HCT116 (cell line): ENCODE measurements at regions not wholly inside any gene's neighbourhood (a gene's known extent, or its start where the extent isn't known, plus 50 kb on each side); places are given as distances from the start of the nearest gene placed in this dataset.

Experiments used
- ATAC-seq: fragments of 200-7000 bp; cut with Tn5 transposase; 2 replicates; pipeline ENCODE4 v1.9.1; 2020; ENCODE audit warnings: mild to moderate bottlenecking, moderate library complexity
- BruUV-seq: library from RNA; stranded (reverse); fragments of 400-500 nt; replicated peaks from 2 replicates; lab custom pipeline; 2021; lab: Mats Ljungman, UMichigan
- CTCF ChIA-PET: fragments of 300-600 bp; sonication (Branson Sonifier 250); formaldehyde crosslinking; loops from one replicate; lab custom pipeline; 2021; ENCODE audit warnings: antibody characterized with exemption; lab: Charles Lee
- POLR2A ChIA-PET: fragments of 300-600, 350-600 bp; sonication (Branson Sonifier 250); formaldehyde crosslinking; loops from one replicate; lab custom pipeline; 2021; ENCODE audit warnings: antibody characterized with exemption; lab: Charles Lee
- RAD21 ChIA-PET, 2 experiments: fragments of 300-600 bp; sonication (Branson Sonifier 250); formaldehyde crosslinking; loops; one replicate each; lab custom pipeline; 2023; ENCODE audit warnings: low total read pairs in 2 of 2; ENCODE audit not compliant: uncharacterized antibody in 2 of 2, unreplicated experiment in 2 of 2, low non-redundant PET in 1 of 2; lab: Charles Lee
- DNase-seq: peaks from one replicate; pipeline ENCODE4 v3.0.0-alpha.2; 2010; ENCODE audit warnings: low read depth, low spot score
- H2AFZ ChIP-seq: fragments of 200-600 bp; shearing (Covaris generic), sonication (generic); 2 replicates; pipeline ENCODE4 v1.6.1; 2017; ENCODE audit warnings: low read depth, mixed run types, mixed read lengths, antibody characterized with exemption, low read length; ENCODE audit not compliant: poor library complexity, severe bottlenecking
- H3K27ac ChIP-seq: 2 replicates; pipeline ENCODE4 v1.5.1; 2012; ENCODE audit warnings: low read depth, low read length
- H3K27me3 ChIP-seq: fragments of 200-600 bp; sonication (generic); 2 replicates; pipeline ENCODE4 v1.6.1; 2016; ENCODE audit warnings: mixed run types, low read length, mixed read lengths; ENCODE audit not compliant: insufficient read depth
- H3K36me3 ChIP-seq, 2 experiments: fragments of 200-500 bp in 1 of 2; fragments of 200-600 bp in 1 of 2; sonication (Bioruptor generic) in 1 of 2; sonication (generic) in 1 of 2; 2 replicates each; pipeline versions ENCODE4 v1.5.1 to v1.6.1; 2014 to 2016; ENCODE audit warnings: low read length in 2 of 2, inconsistent platforms in 1 of 2, mixed read lengths in 1 of 2, mixed run types in 1 of 2; ENCODE audit not compliant: insufficient read depth in 2 of 2, control insufficient read depth in 1 of 2
- H3K4me1 ChIP-seq, 2 experiments: fragments of 200-600 bp in 1 of 2; sonication (generic) in 1 of 2; 2 replicates each; pipeline versions ENCODE4 v1.5.1 to v1.6.1; 2012 to 2017; ENCODE audit warnings: low read length in 2 of 2, inconsistent platforms in 1 of 2, mild to moderate bottlenecking in 1 of 2, mixed read lengths in 1 of 2, mixed run types in 1 of 2, moderate library complexity in 1 of 2; ENCODE audit not compliant: insufficient read depth in 2 of 2, control insufficient read depth in 1 of 2
- H3K4me2 ChIP-seq: fragments of 200-600 bp; sonication (generic); 2 replicates; pipeline ENCODE4 v1.6.1; 2017; ENCODE audit warnings: mixed run types, low read length, mixed read lengths
- H3K4me3 ChIP-seq, 2 experiments: fragments of 200-600 bp in 1 of 2; sonication (generic) in 1 of 2; replicated peaks in 1 of 2; 2 replicates each; pipeline ENCODE4 v1.5.1; 2011 to 2016; ENCODE audit warnings: low read length in 2 of 2, control low read depth in 1 of 2, low read depth in 1 of 2, mild to moderate bottlenecking in 1 of 2, mixed read lengths in 1 of 2, mixed run types in 1 of 2
- H3K79me2 ChIP-seq: fragments of 200-600 bp; sonication (generic); 2 replicates; pipeline ENCODE4 v1.6.1; 2017; ENCODE audit warnings: mild to moderate bottlenecking, mixed run types, low read length, moderate library complexity, mixed read lengths; ENCODE audit not compliant: insufficient read depth
- H3K9ac ChIP-seq: fragments of 200-600 bp; sonication (generic); 2 replicates; pipeline ENCODE4 v1.6.1; 2016; ENCODE audit warnings: low read length, mixed read lengths
- H3K9me2 ChIP-seq: fragments of 200-600 bp; sonication (generic), shearing (Covaris generic); 2 replicates; pipeline ENCODE4 v1.6.1; 2017; ENCODE audit warnings: mixed run types, mild to moderate bottlenecking, moderate library complexity; ENCODE audit not compliant: insufficient read depth
- H3K9me3 ChIP-seq, 2 experiments: fragments of 200-500 bp in 1 of 2; fragments of 200-600 bp in 1 of 2; sonication (Bioruptor generic) in 1 of 2; sonication (generic) in 1 of 2; 2 replicates each; pipeline ENCODE4 v1.6.1; 2014 to 2017; ENCODE audit warnings: low read length in 2 of 2, mixed read lengths in 2 of 2, inconsistent platforms in 1 of 2, low read depth in 1 of 2, mild to moderate bottlenecking in 1 of 2, mixed run types in 1 of 2, moderate library complexity in 1 of 2; ENCODE audit not compliant: control insufficient read depth in 1 of 2, insufficient read depth in 1 of 2
- H4K20me1 ChIP-seq: fragments of 200-600 bp; sonication (generic), shearing (Covaris generic); 2 replicates; pipeline ENCODE4 v1.6.1; 2017; ENCODE audit warnings: mixed run types, mild to moderate bottlenecking, moderate library complexity; ENCODE audit not compliant: insufficient read depth
- CBX3 ChIP-seq: IDR thresholded peaks from 2 replicates; pipeline ENCODE4 v1.6.1; 2012; ENCODE audit warnings: low read depth
- CEBPB ChIP-seq: IDR thresholded peaks from 2 replicates; pipeline ENCODE4 v1.6.1; 2012; ENCODE audit warnings: low read depth
- ELF1 ChIP-seq: IDR thresholded peaks from 2 replicates; pipeline ENCODE4 v1.6.1; 2012; ENCODE audit warnings: low read depth, borderline replicate concordance
- EZH2 ChIP-seq: fragments of 200-600 bp; sonication (generic); IDR thresholded peaks from 2 replicates; pipeline ENCODE4 v1.6.1; 2017; ENCODE audit warnings: antibody characterized with exemption, mixed run types
- EZH2phosphoT487 ChIP-seq: fragments of 200-600 bp; IDR thresholded peaks from 2 replicates; pipeline ENCODE4 v1.6.1; 2018; ENCODE audit warnings: antibody characterized with exemption, borderline replicate concordance
- FOSL1 ChIP-seq: IDR thresholded peaks from 2 replicates; pipeline ENCODE4 v1.6.1; 2012; ENCODE audit warnings: low read depth
- JUND ChIP-seq: IDR thresholded peaks from 2 replicates; pipeline ENCODE4 v1.6.1; 2012
- POLR2A ChIP-seq: IDR thresholded peaks from 2 replicates; pipeline ENCODE4 v1.7.0; 2011; ENCODE audit warnings: borderline replicate concordance; ENCODE audit not compliant: insufficient read depth, insufficient read length; ENCODE audit errors: extremely low read depth
- POLR2AphosphoS5 ChIP-seq: IDR thresholded peaks from 2 replicates; pipeline ENCODE4 v1.6.1; 2011; ENCODE audit warnings: mild to moderate bottlenecking, low read depth, low read length, moderate library complexity
- SIN3A ChIP-seq: IDR thresholded peaks from 2 replicates; pipeline ENCODE4 v1.6.1; 2012; ENCODE audit warnings: low read depth
- SP1 ChIP-seq: IDR thresholded peaks from 2 replicates; pipeline ENCODE4 v1.6.1; 2012; ENCODE audit warnings: low read depth
- TCF7L2 ChIP-seq: IDR thresholded peaks from 2 replicates; pipeline ENCODE4 v1.7.0; 2011; ENCODE audit warnings: borderline replicate concordance, inconsistent platforms; ENCODE audit not compliant: insufficient read depth, insufficient read length; ENCODE audit errors: extremely low read depth
- ZNF274 ChIP-seq: fragments of 200-500 bp; sonication (Bioruptor generic); IDR thresholded peaks from 2 replicates; pipeline ENCODE4 v1.6.1; 2014; ENCODE audit warnings: mild to moderate bottlenecking, low read depth, low read length, inconsistent platforms
- intact Hi-C: fragments of 100-400 bp; cut with micrococcal nuclease; formaldehyde crosslinking; loops from 2 replicates; pipeline ENCODE4 v1.10.0; 2022
- TF ChIP-seq, protein P1 (sequence below): IDR thresholded peaks from 2 replicates; pipeline ENCODE4 v1.6.1; 2012

DNA sequence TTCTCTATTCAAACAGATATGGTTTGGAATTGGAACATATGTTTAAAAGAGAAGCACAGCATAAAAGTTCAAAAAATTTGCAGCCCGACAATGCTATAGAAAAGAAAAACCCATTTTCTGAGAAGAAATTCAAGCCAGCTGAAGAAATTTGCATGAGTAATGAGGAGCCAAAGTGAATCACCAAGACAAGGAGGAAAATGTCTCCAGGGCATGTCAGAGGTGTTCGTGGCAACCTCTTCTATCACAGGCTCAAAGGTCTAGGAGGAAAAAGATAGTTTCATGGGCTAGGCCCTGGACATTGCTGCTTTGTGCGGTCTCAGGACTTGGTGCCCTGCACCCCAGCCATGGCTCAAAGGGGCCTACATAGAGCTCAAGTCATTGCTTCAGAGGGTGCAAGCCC is 134.8 kb upstream of the ADAMTS16 start:
- intact Hi-C loops: no loop called here
- no peak overlapping the region for H3K4me3 ChIP-seq
- no peaks in the 10 kb centered on the region for H3K9me2 ChIP-seq
- H3K27ac ChIP-seq: no peak overlapping the region
- no peak overlapping the region for H3K4me2 ChIP-seq
- DNase-seq: no peak
- RAD21 ChIA-PET: no interaction called here
- no peaks in the 10 kb centered on the region for H3K79me2 ChIP-seq
- TF ChIP-seq EZH2phosphoT487 (no peak), SIN3A (no peak), CEBPB (no peak), POLR2A (no peak), EZH2 (no peak), CBX3 (no peak), JUND (no peak), FOSL1 (no peak), ZNF274 (no peak), TCF7L2 (no peak)
- TF ChIP-seq, protein P1, sequence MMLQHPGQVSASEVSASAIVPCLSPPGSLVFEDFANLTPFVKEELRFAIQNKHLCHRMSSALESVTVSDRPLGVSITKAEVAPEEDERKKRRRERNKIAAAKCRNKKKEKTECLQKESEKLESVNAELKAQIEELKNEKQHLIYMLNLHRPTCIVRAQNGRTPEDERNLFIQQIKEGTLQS: no peak
- H4K20me1 ChIP-seq: no peaks in the 10 kb centered on the region
- CTCF ChIA-PET: no interaction called here
- no peak for ATAC-seq
- H3K27me3 ChIP-seq: 0 out of 2 replicates have a peak, but pooled peaks cover 4% of the 10 kb centered on the region
- no peaks in the 10 kb centered on the region for H3K9me3 ChIP-seq
- POLR2A ChIA-PET: no interaction called here
- no peaks in the 10 kb centered on the region for H3K36me3 ChIP-seq
- H3K9ac ChIP-seq: no peak overlapping the region
- no peaks in the 10 kb centered on the region for H3K4me1 ChIP-seq
- no peak overlapping the region for H2AFZ ChIP-seq
- no TSS peak for BruUV-seq

DNA sequence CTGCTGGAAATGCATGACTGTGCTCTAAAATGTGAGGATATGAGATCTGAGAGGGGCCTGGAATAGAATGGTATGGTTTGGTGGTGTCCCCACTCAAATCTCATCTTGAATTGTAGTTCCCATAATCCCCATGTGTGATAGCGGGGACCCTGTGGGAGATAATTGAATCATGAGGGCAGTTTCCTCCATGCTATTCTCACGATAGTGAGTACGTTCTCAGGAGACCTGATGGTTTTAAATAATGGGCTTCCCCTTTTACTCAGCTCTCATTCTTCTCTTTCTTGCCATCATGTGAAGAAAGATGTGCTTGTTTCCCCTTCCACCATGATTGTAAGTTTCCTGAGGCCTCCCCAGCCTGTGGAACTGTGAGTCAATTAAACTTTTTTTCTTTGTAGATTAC is 133.6 kb upstream of the ADAMTS16 start:
- intact Hi-C loops: no loop called here

More for the DNA sequence above, 133.6 kb upstream of the ADAMTS16 start:
- ATAC-seq: no peak
- H3K4me2 ChIP-seq: no peak overlapping the region
- no peaks in the 10 kb centered on the region for H3K36me3 ChIP-seq
- H3K79me2 ChIP-seq: no peaks in the 10 kb centered on the region
- H3K27ac ChIP-seq: no peak overlapping the region
- no peak for DNase-seq
- no peak overlapping the region for H3K4me3 ChIP-seq
- no peak overlapping the region for H3K9ac ChIP-seq
- no peaks in the 10 kb centered on the region for H3K4me1 ChIP-seq
- no peaks in the 10 kb centered on the region for H3K9me2 ChIP-seq
- no peaks in the 10 kb centered on the region for H3K9me3 ChIP-seq
- no TSS peak for BruUV-seq
- TF ChIP-seq CBX3 (no peak), SP1 (no peak), ELF1 (no peak), CEBPB (no peak), POLR2AphosphoS5 (no peak), JUND (no peak)
- H2AFZ ChIP-seq: no peak overlapping the region
- POLR2A ChIA-PET: no interaction called here
- RAD21 ChIA-PET: no interaction called here
- H4K20me1 ChIP-seq: no peaks in the 10 kb centered on the region
- 0 out of 2 replicates have a peak, but pooled peaks cover 4% of the 10 kb centered on the region for H3K27me3 ChIP-seq
- CTCF ChIA-PET: no interaction called here
